ENCODE measurements at regions not wholly inside any gene's neighbourhood (a gene's known extent, or its start where the extent isn't known, plus 50 kb on each side); places are given as distances from the start of the nearest gene placed in this dataset.

DNA sequence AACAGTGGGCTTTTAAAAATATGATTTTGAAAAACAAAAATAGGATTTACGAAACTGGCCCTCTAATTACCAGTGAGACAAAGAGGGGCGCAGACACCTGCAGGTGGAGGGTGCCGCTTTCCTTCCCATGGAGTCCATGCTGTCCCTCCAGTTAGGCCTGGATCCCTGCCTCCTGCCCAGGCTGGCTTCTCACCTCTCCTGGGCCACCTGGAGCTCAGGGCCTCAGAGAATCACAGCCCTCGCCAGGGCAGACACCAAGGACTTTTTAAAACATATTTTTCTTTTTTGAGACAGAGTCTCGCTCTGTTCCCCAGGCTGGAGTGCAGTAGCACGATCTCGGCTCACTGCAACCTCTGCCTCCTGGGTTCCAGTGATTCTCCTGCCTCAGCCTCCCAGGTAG lies 1437.2 kb downstream of the TBC1D22A start:
- ATAC-seq (no peak), DNase-seq (ENCODE audit: low read depth, low spot score) (no peak)
- no TSS peak for BruUV-seq (replicated peaks)
- ChIA-PET POLR2A (no interaction called here), CTCF (no interaction called here)
- Histone ChIP-seq H3K9me3 (ENCODE audit: control insufficient read depth, insufficient read depth, low read depth, low read length) (no peaks in the 10 kb centered on the region), H3K36me3 (ENCODE audit: control insufficient read depth, insufficient read depth, low read length) (no peaks in the 10 kb centered on the region), H3K4me3 (ENCODE audit: low read depth in 2 of 2, low read length in 2 of 2) (no peak overlapping the region), H3K4me1 (ENCODE audit: control insufficient read depth, insufficient read depth, low read length) (no peaks in the 10 kb centered on the region), H3K27ac (ENCODE audit: low read length) (no peak overlapping the region), H3K27me3 (ENCODE audit: control insufficient read depth, insufficient read depth, low read length) (no peaks in the 10 kb centered on the region; the same call in 1 of the 2 replicates)
- no peak for TF ChIP-seq SIN3A (IDR thresholded peaks at IDR 0.05; ENCODE audit: borderline replicate concordance, insufficient read depth, low read depth, low read length)
- TF ChIP-seq, protein P1, sequence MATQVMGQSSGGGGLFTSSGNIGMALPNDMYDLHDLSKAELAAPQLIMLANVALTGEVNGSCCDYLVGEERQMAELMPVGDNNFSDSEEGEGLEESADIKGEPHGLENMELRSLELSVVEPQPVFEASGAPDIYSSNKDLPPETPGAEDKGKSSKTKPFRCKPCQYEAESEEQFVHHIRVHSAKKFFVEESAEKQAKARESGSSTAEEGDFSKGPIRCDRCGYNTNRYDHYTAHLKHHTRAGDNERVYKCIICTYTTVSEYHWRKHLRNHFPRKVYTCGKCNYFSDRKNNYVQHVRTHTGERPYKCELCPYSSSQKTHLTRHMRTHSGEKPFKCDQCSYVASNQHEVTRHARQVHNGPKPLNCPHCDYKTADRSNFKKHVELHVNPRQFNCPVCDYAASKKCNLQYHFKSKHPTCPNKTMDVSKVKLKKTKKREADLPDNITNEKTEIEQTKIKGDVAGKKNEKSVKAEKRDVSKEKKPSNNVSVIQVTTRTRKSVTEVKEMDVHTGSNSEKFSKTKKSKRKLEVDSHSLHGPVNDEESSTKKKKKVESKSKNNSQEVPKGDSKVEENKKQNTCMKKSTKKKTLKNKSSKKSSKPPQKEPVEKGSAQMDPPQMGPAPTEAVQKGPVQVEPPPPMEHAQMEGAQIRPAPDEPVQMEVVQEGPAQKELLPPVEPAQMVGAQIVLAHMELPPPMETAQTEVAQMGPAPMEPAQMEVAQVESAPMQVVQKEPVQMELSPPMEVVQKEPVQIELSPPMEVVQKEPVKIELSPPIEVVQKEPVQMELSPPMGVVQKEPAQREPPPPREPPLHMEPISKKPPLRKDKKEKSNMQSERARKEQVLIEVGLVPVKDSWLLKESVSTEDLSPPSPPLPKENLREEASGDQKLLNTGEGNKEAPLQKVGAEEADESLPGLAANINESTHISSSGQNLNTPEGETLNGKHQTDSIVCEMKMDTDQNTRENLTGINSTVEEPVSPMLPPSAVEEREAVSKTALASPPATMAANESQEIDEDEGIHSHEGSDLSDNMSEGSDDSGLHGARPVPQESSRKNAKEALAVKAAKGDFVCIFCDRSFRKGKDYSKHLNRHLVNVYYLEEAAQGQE (IDR thresholded peaks at IDR 0.05; ENCODE audit: insufficient read depth in 1 of 2, low read depth in 2 of 2, low read length in 1 of 2): no peak
- TF ChIP-seq POLR2AphosphoS5 (IDR thresholded peaks at IDR 0.05; ENCODE audit: low read depth, low read length): no peak
- no peak for TF ChIP-seq CTCF (IDR thresholded peaks at IDR 0.05)
- TF ChIP-seq TCF7L2 (IDR thresholded peaks at IDR 0.05; ENCODE audit: low read depth, low read length): no peak
- intact Hi-C loops (cut with micrococcal nuclease; ENCODE audit: unreplicated experiment): no loop called here
- in situ Hi-C loops (cut with HindIII; ENCODE audit: low pct_unique_long_range_greater_than_20kb, low sequenced_read_pairs): no loop called here

- Histone ChIP-seq H3K27ac (ENCODE audit: low read length) (no peak overlapping the region), H3K4me1 (ENCODE audit: control insufficient read depth, insufficient read depth, low read length) (no peaks in the 10 kb centered on the region), H3K4me3 (ENCODE audit: low read depth in 2 of 2, low read length in 2 of 2) (no peak overlapping the region), H3K9me3 (ENCODE audit: control insufficient read depth, insufficient read depth, low read depth, low read length) (no peaks in the 10 kb centered on the region), H3K27me3 (ENCODE audit: control insufficient read depth, insufficient read depth, low read length) (no peaks in the 10 kb centered on the region; the same call in 1 of the 2 replicates), H3K36me3 (ENCODE audit: control insufficient read depth, insufficient read depth, low read length) (no peaks in the 10 kb centered on the region)
- TF ChIP-seq POLR2AphosphoS5 (IDR thresholded peaks at IDR 0.05; ENCODE audit: low read depth, low read length) (no peak), CTCF (IDR thresholded peaks at IDR 0.05) (no peak), SIN3A (IDR thresholded peaks at IDR 0.05; ENCODE audit: borderline replicate concordance, insufficient read depth, low read depth, low read length) (no peak), TCF7L2 (IDR thresholded peaks at IDR 0.05; ENCODE audit: low read depth, low read length) (no peak)
- TF ChIP-seq, protein P1 (IDR thresholded peaks at IDR 0.05; ENCODE audit: insufficient read depth in 1 of 2, low read depth in 2 of 2, low read length in 1 of 2): no peak
- ChIA-PET POLR2A (no interaction called here), CTCF (no interaction called here)
- no peak for DNase-seq (ENCODE audit: low read depth, low spot score)
- no peak for ATAC-seq
- BruUV-seq (replicated peaks): no TSS peak
- in situ Hi-C loops (cut with HindIII; ENCODE audit: low pct_unique_long_range_greater_than_20kb, low sequenced_read_pairs) (no loop called here), intact Hi-C loops (cut with micrococcal nuclease; ENCODE audit: unreplicated experiment) (no loop called here)
Measured at GRCh38 chr22:48198489-48199459, 1436.3 kb downstream of the TBC1D22A start.

Measured in Panc1 (cell line).